ENCODE measurements at regions not wholly inside any gene's neighbourhood (a gene's known extent, or its start where the extent isn't known, plus 50 kb on each side); places are given as distances from the start of the nearest gene placed in this dataset.

- Mint-ChIP-seq H3K36me3 (ENCODE audit: low read depth) (no peaks in the 10 kb centered on the region), H3K4me3 (no peak overlapping the region), H3K4me1 (ENCODE audit: low read depth) (no peaks in the 10 kb centered on the region), H3K9me3 (no peaks in the 10 kb centered on the region), H3K27me3 (peaks cover 4% of the 10 kb centered on the region), H3K27ac (no peak overlapping the region)
- POLR2A ChIA-PET: no interaction called here
- CTCF ChIA-PET: no interaction called here
- intact Hi-C loops (cut with micrococcal nuclease): no loop called here
- no peak for ATAC-seq
- no peak for TF ChIP-seq CTCF (IDR thresholded peaks at IDR 0.05)
- DNase-seq: no peak
Measured at GRCh38 chr3:159178209-159178897, 376.5 kb downstream of the MFSD1 start.

- intact Hi-C loops (cut with micrococcal nuclease): no loop called here
- no peaks in the 10 kb centered on the region for H3K36me3 Mint-ChIP-seq (ENCODE audit: low read depth)
- peaks cover 4% of the 10 kb centered on the region for H3K27me3 Mint-ChIP-seq
- ATAC-seq: no peak
- H3K4me1 Mint-ChIP-seq (ENCODE audit: low read depth): no peaks in the 10 kb centered on the region
- no peak overlapping the region for H3K27ac Mint-ChIP-seq
- no peaks in the 10 kb centered on the region for H3K9me3 Mint-ChIP-seq
- no peak for DNase-seq
- H3K4me3 Mint-ChIP-seq: no peak overlapping the region
- CTCF ChIA-PET: no interaction called here
- TF ChIP-seq CTCF (IDR thresholded peaks at IDR 0.05): no peak
- POLR2A ChIA-PET: no interaction called here
Measured at GRCh38 chr3:159182961-159183360, 381.1 kb downstream of the MFSD1 start.

GRCh38 chr3:159185443-159186050, 383.7 kb downstream of the MFSD1 start:
- no peak for TF ChIP-seq CTCF (IDR thresholded peaks at IDR 0.05)
- POLR2A ChIA-PET: no interaction called here
- intact Hi-C loops (cut with micrococcal nuclease): no loop called here
- H3K27ac Mint-ChIP-seq: no peak overlapping the region
- peaks cover 4% of the 10 kb centered on the region for H3K27me3 Mint-ChIP-seq
- H3K9me3 Mint-ChIP-seq: no peaks in the 10 kb centered on the region
- CTCF ChIA-PET: no interaction called here
- H3K36me3 Mint-ChIP-seq (ENCODE audit: low read depth): no peaks in the 10 kb centered on the region
- H3K4me3 Mint-ChIP-seq: no peak overlapping the region
- ATAC-seq: no peak
- no peak for DNase-seq
- H3K4me1 Mint-ChIP-seq (ENCODE audit: low read depth): no peaks in the 10 kb centered on the region

- no peak for TF ChIP-seq CTCF (IDR thresholded peaks at IDR 0.05)
- ChIA-PET CTCF (no interaction called here), POLR2A (no interaction called here)
- no peak overlapping the region for H3K4me3 Mint-ChIP-seq
- no peak for DNase-seq
- no peak for ATAC-seq
- H3K9me3 Mint-ChIP-seq: no peaks in the 10 kb centered on the region
- H3K4me1 Mint-ChIP-seq (ENCODE audit: low read depth): no peaks in the 10 kb centered on the region
- no peaks in the 10 kb centered on the region for H3K36me3 Mint-ChIP-seq (ENCODE audit: low read depth)
- intact Hi-C loops (cut with micrococcal nuclease): no loop called here
- H3K27me3 Mint-ChIP-seq: peaks cover 3% of the 10 kb centered on the region
- H3K27ac Mint-ChIP-seq: no peak overlapping the region
Measured at GRCh38 chr3:159186581-159186980, 384.7 kb downstream of the MFSD1 start.

- intact Hi-C loops (cut with micrococcal nuclease): no loop called here
- Mint-ChIP-seq H3K4me1 (ENCODE audit: low read depth) (no peaks in the 10 kb centered on the region), H3K36me3 (ENCODE audit: low read depth) (no peaks in the 10 kb centered on the region), H3K9me3 (no peaks in the 10 kb centered on the region), H3K4me3 (no peak overlapping the region), H3K27ac (no peak overlapping the region), H3K27me3 (no peaks in the 10 kb centered on the region)
- TF ChIP-seq CTCF (IDR thresholded peaks at IDR 0.05): no peak
- DNase-seq: no peak
- CTCF ChIA-PET: no interaction called here
- ATAC-seq: no peak
- POLR2A ChIA-PET: no interaction called here
Measured at GRCh38 chr3:159187232-159187631, 385.4 kb downstream of the MFSD1 start.
